ENCODE measurements at regions not wholly inside any gene's neighbourhood (a gene's known extent, or its start where the extent isn't known, plus 50 kb on each side); places are given as distances from the start of the nearest gene placed in this dataset.
"Not testable (repeated sequence)": the region's sequence is repeated elsewhere in the genome, so short reads cannot be mapped to it uniquely, and the experiment has no call there.

- peak; percentile 45 for TF ChIP-seq CTCF (conservative IDR thresholded peaks at IDR 0.05; ENCODE audit: low read length)
- TF ChIP-seq EZH2phosphoT487 (IDR thresholded peaks at IDR 0.05; ENCODE audit: borderline replicate concordance) = not testable (repeated sequence)
Observed at GRCh38 chr4:9659678-9660077, 121.8 kb upstream of the DRD5 start.

All from Loucy (cell line).